ENCODE measurements at regions not wholly inside any gene's neighbourhood (a gene's known extent, or its start where the extent isn't known, plus 50 kb on each side); places are given as distances from the start of the nearest gene placed in this dataset.
"Not testable (repeated sequence)": the region's sequence is repeated elsewhere in the genome, so short reads cannot be mapped to it uniquely, and the experiment has no call there.

GRCh38 chr12:9413862-9414261 lies 193.9 kb downstream of the KLRB1 start:
- not testable (repeated sequence) for H3K4me1 ChIP-seq (ENCODE audit: control insufficient read depth, insufficient read depth, low read length); H3K9me3 ChIP-seq (ENCODE audit: control insufficient read depth, low read length); H3K27ac ChIP-seq (ENCODE audit: insufficient read depth, low read depth, low read length, poor library complexity, severe bottlenecking); H3K4me3 ChIP-seq (ENCODE audit: insufficient read depth, low read depth, low read length); H3K36me3 ChIP-seq (ENCODE audit: control insufficient read depth, insufficient read depth, low read length); H3K27me3 ChIP-seq (ENCODE audit: control insufficient read depth, insufficient read depth, low read length, poor library complexity, severe bottlenecking)
- 95 to 96% methylated on average over 7 of the region's 7 CpGs for WGBS, 2 experiments

- H3K27me3 ChIP-seq (ENCODE audit: control insufficient read depth, insufficient read depth, low read length, poor library complexity, severe bottlenecking); H3K36me3 ChIP-seq (ENCODE audit: control insufficient read depth, insufficient read depth, low read length); H3K9me3 ChIP-seq (ENCODE audit: control insufficient read depth, low read length); H3K4me1 ChIP-seq (ENCODE audit: control insufficient read depth, insufficient read depth, low read length); H3K4me3 ChIP-seq (ENCODE audit: insufficient read depth, low read depth, low read length); H3K27ac ChIP-seq (ENCODE audit: insufficient read depth, low read depth, low read length, poor library complexity, severe bottlenecking): not testable (repeated sequence)
- 90 to 98% methylated on average over 3 of the region's 3 CpGs for WGBS, 2 experiments
Measured at GRCh38 chr12:9412459-9412858, 195.3 kb downstream of the KLRB1 start.

- not testable (repeated sequence) for H3K4me3 ChIP-seq (ENCODE audit: insufficient read depth, low read depth, low read length); H3K9me3 ChIP-seq (ENCODE audit: control insufficient read depth, low read length); H3K36me3 ChIP-seq (ENCODE audit: control insufficient read depth, insufficient read depth, low read length); H3K4me1 ChIP-seq (ENCODE audit: control insufficient read depth, insufficient read depth, low read length); H3K27me3 ChIP-seq (ENCODE audit: control insufficient read depth, insufficient read depth, low read length, poor library complexity, severe bottlenecking); H3K27ac ChIP-seq (ENCODE audit: insufficient read depth, low read depth, low read length, poor library complexity, severe bottlenecking)
- WGBS, 2 experiments: 94 to 95% methylated on average over 7 of the region's 7 CpGs
Measured at GRCh38 chr12:9411616-9412268, 196.0 kb downstream of the KLRB1 start.

GRCh38 chr12:9407425-9407748 lies 199.2 kb upstream of the PZP start:
- 10 to 17% methylated on average over 4 of the region's 4 CpGs for WGBS, 2 experiments
- H3K27ac ChIP-seq (ENCODE audit: insufficient read depth, low read depth, low read length, poor library complexity, severe bottlenecking): peak overlapping the region; percentile 82
- peaks cover 14% of the 10 kb centered on the region for H3K4me1 ChIP-seq (ENCODE audit: control insufficient read depth, insufficient read depth, low read length)
- not testable (repeated sequence) for H3K9me3 ChIP-seq (ENCODE audit: control insufficient read depth, low read length); H3K36me3 ChIP-seq (ENCODE audit: control insufficient read depth, insufficient read depth, low read length); H3K27me3 ChIP-seq (ENCODE audit: control insufficient read depth, insufficient read depth, low read length, poor library complexity, severe bottlenecking)
- H3K4me3 ChIP-seq (ENCODE audit: insufficient read depth, low read depth, low read length): peak overlapping the region; percentile 25

- Histone ChIP-seq H3K27me3 (ENCODE audit: control insufficient read depth, insufficient read depth, low read length, poor library complexity, severe bottlenecking) (no peaks in the 10 kb centered on the region), H3K9me3 (ENCODE audit: control insufficient read depth, low read length) (no peaks in the 10 kb centered on the region), H3K4me3 (ENCODE audit: insufficient read depth, low read depth, low read length) (peak overlapping the region; percentile 25), H3K27ac (ENCODE audit: insufficient read depth, low read depth, low read length, poor library complexity, severe bottlenecking) (peak overlapping the region; percentile 82), H3K4me1 (ENCODE audit: control insufficient read depth, insufficient read depth, low read length) (peaks cover 14% of the 10 kb centered on the region), H3K36me3 (ENCODE audit: control insufficient read depth, insufficient read depth, low read length) (no peaks in the 10 kb centered on the region)
- 40% methylated on average over 42 to 44 of the region's 46 CpGs for WGBS, 2 experiments
Measured at GRCh38 chr12:9406564-9407424, 198.6 kb upstream of the PZP start.

- Histone ChIP-seq H3K27me3 (ENCODE audit: control insufficient read depth, insufficient read depth, low read length, poor library complexity, severe bottlenecking) (no peaks in the 10 kb centered on the region), H3K4me3 (ENCODE audit: insufficient read depth, low read depth, low read length) (peak overlapping the region; percentile 25), H3K9me3 (ENCODE audit: control insufficient read depth, low read length) (no peaks in the 10 kb centered on the region), H3K4me1 (ENCODE audit: control insufficient read depth, insufficient read depth, low read length) (peaks cover 14% of the 10 kb centered on the region), H3K27ac (ENCODE audit: insufficient read depth, low read depth, low read length, poor library complexity, severe bottlenecking) (peak overlapping the region; percentile 82), H3K36me3 (ENCODE audit: control insufficient read depth, insufficient read depth, low read length) (no peaks in the 10 kb centered on the region)
- 36 to 41% methylated on average over 13 to 16 of the region's 25 CpGs for WGBS, 2 experiments
Measured at GRCh38 chr12:9405886-9406563, 197.8 kb upstream of the PZP start.

GRCh38 chr12:9404469-9405260 lies 196.5 kb upstream of the PZP start:
- no peak overlapping the region for H3K4me3 ChIP-seq (ENCODE audit: insufficient read depth, low read depth, low read length)
- H3K9me3 ChIP-seq (ENCODE audit: control insufficient read depth, low read length): no peaks in the 10 kb centered on the region
- H3K4me1 ChIP-seq (ENCODE audit: control insufficient read depth, insufficient read depth, low read length): peaks cover 14% of the 10 kb centered on the region
- WGBS, 2 experiments: 70 to 72% methylated on average over 34 to 36 of the region's 39 CpGs
- H3K27me3 ChIP-seq (ENCODE audit: control insufficient read depth, insufficient read depth, low read length, poor library complexity, severe bottlenecking): no peaks in the 10 kb centered on the region
- H3K27ac ChIP-seq (ENCODE audit: insufficient read depth, low read depth, low read length, poor library complexity, severe bottlenecking): no peak overlapping the region
- no peaks in the 10 kb centered on the region for H3K36me3 ChIP-seq (ENCODE audit: control insufficient read depth, insufficient read depth, low read length)

- H3K9me3 ChIP-seq (ENCODE audit: control insufficient read depth, low read length): no peaks in the 10 kb centered on the region
- no peaks in the 10 kb centered on the region for H3K36me3 ChIP-seq (ENCODE audit: control insufficient read depth, insufficient read depth, low read length)
- H3K27me3 ChIP-seq (ENCODE audit: control insufficient read depth, insufficient read depth, low read length, poor library complexity, severe bottlenecking): no peaks in the 10 kb centered on the region
- H3K27ac ChIP-seq (ENCODE audit: insufficient read depth, low read depth, low read length, poor library complexity, severe bottlenecking): no peak overlapping the region
- 81 to 82% methylated on average over 19 to 20 of the region's 20 CpGs for WGBS, 2 experiments
- peaks cover 14% of the 10 kb centered on the region for H3K4me1 ChIP-seq (ENCODE audit: control insufficient read depth, insufficient read depth, low read length)
- H3K4me3 ChIP-seq (ENCODE audit: insufficient read depth, low read depth, low read length): no peak overlapping the region
Measured at GRCh38 chr12:9404031-9404430, 195.8 kb upstream of the PZP start.

- not testable (repeated sequence) for H3K36me3 ChIP-seq (ENCODE audit: control insufficient read depth, insufficient read depth, low read length); H3K27me3 ChIP-seq (ENCODE audit: control insufficient read depth, insufficient read depth, low read length, poor library complexity, severe bottlenecking); H3K9me3 ChIP-seq (ENCODE audit: control insufficient read depth, low read length); H3K27ac ChIP-seq (ENCODE audit: insufficient read depth, low read depth, low read length, poor library complexity, severe bottlenecking); H3K4me3 ChIP-seq (ENCODE audit: insufficient read depth, low read depth, low read length)
- 88 to 90% methylated on average over 5 to 13 of the region's 29 CpGs for WGBS, 2 experiments
- peaks cover 14% of the 10 kb centered on the region for H3K4me1 ChIP-seq (ENCODE audit: control insufficient read depth, insufficient read depth, low read length)
Measured at GRCh38 chr12:9402432-9403040, 194.3 kb upstream of the PZP start.

Measured in ectodermal cell (in vitro differentiated cells).